ENCODE measurements at regions not wholly inside any gene's neighbourhood (a gene's known extent, or its start where the extent isn't known, plus 50 kb on each side); places are given as distances from the start of the nearest gene placed in this dataset.

DNA sequence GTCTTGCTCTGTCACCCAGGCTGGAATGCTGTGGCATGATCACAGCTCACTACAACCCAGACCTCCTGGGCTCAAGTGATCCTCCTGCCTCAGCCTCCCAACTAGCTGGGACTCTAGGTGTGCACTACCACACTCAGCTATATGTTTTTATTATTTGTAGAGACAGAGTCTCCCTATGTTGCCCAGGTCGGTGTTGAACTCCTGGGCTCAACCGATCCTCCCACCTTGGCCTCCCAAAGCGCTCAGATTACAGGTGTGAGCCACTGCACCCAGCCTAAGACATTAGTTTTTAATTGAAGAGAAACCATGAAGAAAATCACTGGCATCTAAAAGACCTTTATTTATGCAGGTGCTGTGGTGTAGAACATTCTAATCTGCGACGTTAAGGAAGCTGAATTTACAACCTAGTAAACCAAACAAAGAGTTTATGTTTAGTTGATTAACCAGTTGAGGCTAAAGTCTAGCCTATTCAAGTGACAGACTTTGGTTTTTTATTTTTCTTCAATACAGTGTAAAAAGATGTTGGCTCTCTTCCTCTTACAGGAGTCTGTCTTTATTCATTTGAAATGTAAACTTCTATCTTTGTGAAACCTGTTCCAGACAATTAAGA, 52.5 kb upstream of the NBL1 start:
- Histone ChIP-seq H3K4me3 (ENCODE audit: low read length) (no peak overlapping the region), H3K9me3 (ENCODE audit: low read length) (no peaks in the 10 kb centered on the region), H3K27me3 (ENCODE audit: insufficient read depth, low read length, poor library complexity, severe bottlenecking) (no peaks in the 10 kb centered on the region), H3K36me3 (ENCODE audit: insufficient read depth, low read length) (no peaks in the 10 kb centered on the region), H3K27ac (ENCODE audit: low read depth, low read length) (no peak overlapping the region), H3K4me1 (ENCODE audit: insufficient read depth, low read length) (peaks cover 8% of the 10 kb centered on the region)
- peaks cover 0 to 4% (median 0%) of the 10 kb centered on the region in 3 donors for H3K36me3 Mint-ChIP-seq
- ChIA-PET POLR2A (interaction anchor here (0.5 kb wide), 1 partner anchor 343 kb away, joined by 3 read pairs; no protein-coding TSS in a partner anchor), CTCF (interaction anchor here (1.9 kb wide), 1 partner anchor 10 kb away, joined by 7 read pairs; no protein-coding TSS in a partner anchor)
- no peak overlapping the region for H3K4me3 Mint-ChIP-seq
- peak overlapping the region in 1 of 8 donors; percentile 37 for H3K27ac Mint-ChIP-seq
- no peak for DNase-seq
- H3K27me3 Mint-ChIP-seq, result peaks cover 0 to 3% of the 10 kb centered on the region in 2 donors
- H3K9me3 Mint-ChIP-seq, result no peaks in the 10 kb centered on the region
- peaks cover 8 to 13% (median 8%) of the 10 kb centered on the region in 3 donors for H3K4me1 Mint-ChIP-seq

GRCh38 chr1:19585507-19585906, 58.6 kb upstream of the NBL1 start:
- peaks cover 5 to 8% (median 7%) of the 10 kb centered on the region in 3 donors for H3K4me1 Mint-ChIP-seq
- Histone ChIP-seq H3K9me3 (ENCODE audit: low read length) (no peaks in the 10 kb centered on the region), H3K27ac (ENCODE audit: low read depth, low read length) (no peak overlapping the region), H3K36me3 (ENCODE audit: insufficient read depth, low read length) (no peaks in the 10 kb centered on the region), H3K4me1 (ENCODE audit: insufficient read depth, low read length) (no peaks in the 10 kb centered on the region), H3K27me3 (ENCODE audit: insufficient read depth, low read length, poor library complexity, severe bottlenecking) (no peaks in the 10 kb centered on the region), H3K4me3 (ENCODE audit: low read length) (no peak overlapping the region)
- ChIA-PET CTCF (interaction anchor here (0.9 kb wide), 1 partner anchor 171 kb away, joined by 3 read pairs; no protein-coding TSS in a partner anchor), POLR2A (no interaction called here)
- no peak for DNase-seq
- H3K4me3 Mint-ChIP-seq, result no peak overlapping the region
- no peaks in the 10 kb centered on the region for H3K36me3 Mint-ChIP-seq
- H3K27ac Mint-ChIP-seq, result peak overlapping the region in 1 of 8 donors; percentile 50
- peaks cover 1 to 4% of the 10 kb centered on the region in 2 donors for H3K27me3 Mint-ChIP-seq
- H3K9me3 Mint-ChIP-seq, result no peaks in the 10 kb centered on the region

- Histone ChIP-seq H3K27me3 (ENCODE audit: insufficient read depth, low read length, poor library complexity, severe bottlenecking) (no peaks in the 10 kb centered on the region), H3K27ac (ENCODE audit: low read depth, low read length) (no peak overlapping the region), H3K4me1 (ENCODE audit: insufficient read depth, low read length) (no peaks in the 10 kb centered on the region), H3K4me3 (ENCODE audit: low read length) (no peak overlapping the region), H3K36me3 (ENCODE audit: insufficient read depth, low read length) (no peaks in the 10 kb centered on the region), H3K9me3 (ENCODE audit: low read length) (no peaks in the 10 kb centered on the region)
- Mint-ChIP-seq H3K4me1 (peaks cover 5 to 8% (median 7%) of the 10 kb centered on the region in 3 donors), H3K4me3 (no peak overlapping the region), H3K9me3 (no peaks in the 10 kb centered on the region), H3K27ac (peak overlapping the region in 5 of 8 donors; percentile 31 to 89 (median 72)), H3K27me3 (peaks cover 0 to 4% of the 10 kb centered on the region in 2 donors), H3K36me3 (no peaks in the 10 kb centered on the region)
- ChIA-PET POLR2A (interaction anchor here (0.6 kb wide), 1 partner anchor 191 kb away, joined by 3 read pairs; no protein-coding TSS in a partner anchor), CTCF (interaction anchor here (0.8 to 3.9 kb wide), 43 partner anchors 9 to 240 kb away, joined by 3 to 30 read pairs (median 5); a partner anchor contains a TSS)
- DNase-seq, result peak; percentile 57 to 80 (median 66)
Observed at GRCh38 chr1:19582318-19582717, 61.8 kb upstream of the NBL1 start.

DNA sequence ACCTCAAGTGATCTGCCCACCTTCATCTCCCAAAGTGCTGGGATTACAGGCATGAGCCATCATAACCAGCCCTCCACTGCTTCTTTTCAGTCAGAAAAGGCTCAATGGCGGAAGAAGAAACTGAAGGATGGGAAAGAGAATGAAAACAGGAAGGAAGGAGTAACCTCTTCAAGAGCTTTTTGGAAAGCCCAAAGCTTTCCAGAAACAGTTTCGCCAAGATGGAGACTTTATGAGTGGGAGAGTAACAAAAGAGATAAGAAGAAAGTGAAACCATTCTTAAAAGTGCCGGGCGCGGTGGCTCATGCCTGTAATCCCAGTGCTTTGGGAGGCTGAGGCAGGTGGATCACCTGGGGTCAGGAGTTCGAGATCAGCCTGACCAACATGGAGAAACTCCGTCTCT, 62.7 kb upstream of the NBL1 start:
- POLR2A ChIA-PET, result no interaction called here
- Histone ChIP-seq H3K4me1 (ENCODE audit: insufficient read depth, low read length) (no peaks in the 10 kb centered on the region), H3K27ac (ENCODE audit: low read depth, low read length) (no peak overlapping the region), H3K9me3 (ENCODE audit: low read length) (no peaks in the 10 kb centered on the region), H3K36me3 (ENCODE audit: insufficient read depth, low read length) (no peaks in the 10 kb centered on the region), H3K27me3 (ENCODE audit: insufficient read depth, low read length, poor library complexity, severe bottlenecking) (no peaks in the 10 kb centered on the region), H3K4me3 (ENCODE audit: low read length) (no peak overlapping the region)
- H3K4me3 Mint-ChIP-seq, result no peak overlapping the region
- H3K4me1 Mint-ChIP-seq, result peaks cover 5 to 8% (median 7%) of the 10 kb centered on the region in 3 donors
- no peaks in the 10 kb centered on the region for H3K9me3 Mint-ChIP-seq
- CTCF ChIA-PET, result interaction anchor here (0.9 to 3.9 kb wide), 30 partner anchors 8 to 239 kb away, joined by 3 to 30 read pairs (median 5); a partner anchor contains a TSS
- no peaks in the 10 kb centered on the region for H3K36me3 Mint-ChIP-seq
- peak overlapping the region in 1 of 8 donors; percentile 33 for H3K27ac Mint-ChIP-seq
- H3K27me3 Mint-ChIP-seq, result peaks cover 0 to 4% of the 10 kb centered on the region in 2 donors
- no peak for DNase-seq

GRCh38 chr1:19577561-19577960, 66.5 kb upstream of the NBL1 start:
- no peak overlapping the region for H3K27ac Mint-ChIP-seq
- H3K4me3 Mint-ChIP-seq, result no peak overlapping the region
- CTCF ChIA-PET, result no interaction called here

GRCh38 chr1:19577036-19577435, 67.1 kb upstream of the NBL1 start:
- no peaks in the 10 kb centered on the region for H3K27me3 ChIP-seq (ENCODE audit: insufficient read depth, low read length, poor library complexity, severe bottlenecking)
- ChIA-PET POLR2A (no interaction called here), CTCF (no interaction called here)
- no peak overlapping the region for H3K27ac ChIP-seq (ENCODE audit: low read depth, low read length)
- no peaks in the 10 kb centered on the region for H3K9me3 ChIP-seq (ENCODE audit: low read length)
- Mint-ChIP-seq H3K4me1 (peaks cover under 1 to 2% (median 1%) of the 10 kb centered on the region in 3 donors), H3K27ac (no peak overlapping the region), H3K4me3 (no peak overlapping the region), H3K9me3 (peaks cover 0 to 2% (median 0%) of the 10 kb centered on the region in 5 donors), H3K36me3 (peaks cover 0 to 4% (median 1%) of the 10 kb centered on the region in 3 donors), H3K27me3 (peaks cover 5 to 15% of the 10 kb centered on the region in 2 donors)
- no peak overlapping the region for H3K4me3 ChIP-seq (ENCODE audit: low read length)
- H3K4me1 ChIP-seq (ENCODE audit: insufficient read depth, low read length), result no peaks in the 10 kb centered on the region
- H3K36me3 ChIP-seq (ENCODE audit: insufficient read depth, low read length), result no peaks in the 10 kb centered on the region
- DNase-seq, result no peak

More at GRCh38 chr1:19577561-19577960, 66.5 kb upstream of the NBL1 start:
- Histone ChIP-seq H3K27ac (ENCODE audit: low read depth, low read length) (no peak overlapping the region), H3K9me3 (ENCODE audit: low read length) (no peaks in the 10 kb centered on the region), H3K4me3 (ENCODE audit: low read length) (no peak overlapping the region), H3K4me1 (ENCODE audit: insufficient read depth, low read length) (no peaks in the 10 kb centered on the region), H3K36me3 (ENCODE audit: insufficient read depth, low read length) (no peaks in the 10 kb centered on the region), H3K27me3 (ENCODE audit: insufficient read depth, low read length, poor library complexity, severe bottlenecking) (no peaks in the 10 kb centered on the region)
- POLR2A ChIA-PET, result no interaction called here
- Mint-ChIP-seq H3K9me3 (peaks cover 0 to 2% (median 0%) of the 10 kb centered on the region in 5 donors), H3K36me3 (peaks cover 0 to 4% (median 1%) of the 10 kb centered on the region in 3 donors), H3K27me3 (peaks cover 5 to 13% of the 10 kb centered on the region in 2 donors), H3K4me1 (peaks cover 5 to 8% (median 6%) of the 10 kb centered on the region in 3 donors)
- DNase-seq, result no peak

DNA sequence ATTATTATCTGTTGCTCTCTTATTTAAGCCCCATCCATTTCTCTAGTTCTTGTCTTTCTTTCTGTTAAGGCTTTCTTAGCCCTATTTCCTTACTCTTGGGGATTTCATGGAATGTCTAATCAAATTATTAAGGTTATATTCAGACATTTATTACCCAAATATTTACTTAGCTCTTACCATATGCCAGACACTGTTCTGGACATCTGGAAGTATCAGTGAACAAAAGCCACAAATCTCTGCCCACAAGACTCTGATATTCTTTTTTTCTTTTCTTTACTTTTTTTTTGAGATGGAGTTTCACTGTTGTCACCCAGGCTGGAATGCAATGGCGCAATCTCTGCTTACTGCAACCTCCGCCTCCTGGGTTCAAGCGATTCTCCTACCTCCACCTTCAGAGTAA, 74.3 kb upstream of the NBL1 start:
- POLR2A ChIA-PET, result no interaction called here
- Mint-ChIP-seq H3K27ac (no peak overlapping the region), H3K36me3 (peaks cover 0 to 8% (median 2%) of the 10 kb centered on the region in 3 donors), H3K9me3 (peaks cover 0 to 2% (median 2%) of the 10 kb centered on the region in 5 donors), H3K4me3 (no peak overlapping the region), H3K27me3 (peaks cover 10 to 17% of the 10 kb centered on the region in 2 donors), H3K4me1 (no peaks in the 10 kb centered on the region)
- Histone ChIP-seq H3K4me3 (ENCODE audit: low read length) (no peak overlapping the region), H3K36me3 (ENCODE audit: insufficient read depth, low read length) (no peaks in the 10 kb centered on the region), H3K27ac (ENCODE audit: low read depth, low read length) (no peak overlapping the region), H3K4me1 (ENCODE audit: insufficient read depth, low read length) (no peaks in the 10 kb centered on the region), H3K27me3 (ENCODE audit: insufficient read depth, low read length, poor library complexity, severe bottlenecking) (no peaks in the 10 kb centered on the region), H3K9me3 (ENCODE audit: low read length) (no peaks in the 10 kb centered on the region)
- DNase-seq, result no peak
- CTCF ChIA-PET, result interaction anchor here (2.4 kb wide), 1 partner anchor 12 kb away, joined by 9 read pairs; no protein-coding TSS in a partner anchor

GRCh38 chr1:19567041-19567440, 77.1 kb upstream of the NBL1 start:
- no peak overlapping the region for H3K4me3 ChIP-seq (ENCODE audit: low read length)
- H3K4me1 ChIP-seq (ENCODE audit: insufficient read depth, low read length), result no peaks in the 10 kb centered on the region
- H3K27ac Mint-ChIP-seq, result peak overlapping the region in 1 of 8 donors; percentile 52
- no peak for DNase-seq
- peaks cover 0 to 2% (median 0%) of the 10 kb centered on the region in 5 donors for H3K9me3 Mint-ChIP-seq
- no peaks in the 10 kb centered on the region for H3K27me3 ChIP-seq (ENCODE audit: insufficient read depth, low read length, poor library complexity, severe bottlenecking)
- peaks cover 0 to 4% (median 2%) of the 10 kb centered on the region in 3 donors for H3K36me3 Mint-ChIP-seq
- no peak overlapping the region for H3K4me3 Mint-ChIP-seq
- H3K27ac ChIP-seq (ENCODE audit: low read depth, low read length), result no peak overlapping the region
- H3K36me3 ChIP-seq (ENCODE audit: insufficient read depth, low read length), result no peaks in the 10 kb centered on the region
- ChIA-PET POLR2A (no interaction called here), CTCF (interaction anchor here (1.3 to 1.8 kb wide), 2 partner anchors 15 to 80 kb away, joined by 3 to 6 read pairs; no protein-coding TSS in a partner anchor)
- no peaks in the 10 kb centered on the region for H3K9me3 ChIP-seq (ENCODE audit: low read length)
- peaks cover 5% of the 10 kb centered on the region in 2 donors for H3K27me3 Mint-ChIP-seq
- H3K4me1 Mint-ChIP-seq, result no peaks in the 10 kb centered on the region

All from CD8-positive, alpha-beta memory T cell (primary cell).